Nephron progenitor cell (in vitro differentiated cells): ENCODE measurements at regions not wholly inside any gene's neighbourhood (a gene's known extent, or its start where the extent isn't known, plus 50 kb on each side); places are given as distances from the start of the nearest gene placed in this dataset.

Experiments
- DNase-seq: peaks from one replicate; pipeline ENCODE4 v3.0.0; 2021
- H3K27ac Mint-ChIP-seq: 2 replicates; pipeline ENCODE4 v1.8.0; 2021; ENCODE audit warnings: mild to moderate bottlenecking, moderate library complexity, mixed read lengths
- H3K27me3 Mint-ChIP-seq: 2 replicates; pipeline ENCODE4 v1.8.0; 2021; ENCODE audit warnings: mild to moderate bottlenecking, low read depth, mixed read lengths; ENCODE audit not compliant: poor library complexity
- H3K36me3 Mint-ChIP-seq: 2 replicates; pipeline ENCODE4 v1.8.0; 2021; ENCODE audit warnings: low read depth, mixed read lengths
- H3K4me1 Mint-ChIP-seq: 2 replicates; pipeline ENCODE4 v1.8.0; 2021; ENCODE audit warnings: mixed read lengths
- H3K4me3 Mint-ChIP-seq: 2 replicates; pipeline ENCODE4 v1.8.0; 2021; ENCODE audit warnings: mild to moderate bottlenecking, moderate library complexity, mixed read lengths
- H3K9me3 Mint-ChIP-seq: 2 replicates; pipeline ENCODE4 v1.8.0; 2021; ENCODE audit warnings: mild to moderate bottlenecking, moderate library complexity, mixed read lengths
- TF ChIP-seq, protein P1 (sequence below): fragments of 200-600 bp; sonication (generic); IDR thresholded peaks from 2 replicates; pipeline ENCODE4 v1.5.0; 2021; ENCODE audit warnings: antibody characterized with exemption

DNA sequence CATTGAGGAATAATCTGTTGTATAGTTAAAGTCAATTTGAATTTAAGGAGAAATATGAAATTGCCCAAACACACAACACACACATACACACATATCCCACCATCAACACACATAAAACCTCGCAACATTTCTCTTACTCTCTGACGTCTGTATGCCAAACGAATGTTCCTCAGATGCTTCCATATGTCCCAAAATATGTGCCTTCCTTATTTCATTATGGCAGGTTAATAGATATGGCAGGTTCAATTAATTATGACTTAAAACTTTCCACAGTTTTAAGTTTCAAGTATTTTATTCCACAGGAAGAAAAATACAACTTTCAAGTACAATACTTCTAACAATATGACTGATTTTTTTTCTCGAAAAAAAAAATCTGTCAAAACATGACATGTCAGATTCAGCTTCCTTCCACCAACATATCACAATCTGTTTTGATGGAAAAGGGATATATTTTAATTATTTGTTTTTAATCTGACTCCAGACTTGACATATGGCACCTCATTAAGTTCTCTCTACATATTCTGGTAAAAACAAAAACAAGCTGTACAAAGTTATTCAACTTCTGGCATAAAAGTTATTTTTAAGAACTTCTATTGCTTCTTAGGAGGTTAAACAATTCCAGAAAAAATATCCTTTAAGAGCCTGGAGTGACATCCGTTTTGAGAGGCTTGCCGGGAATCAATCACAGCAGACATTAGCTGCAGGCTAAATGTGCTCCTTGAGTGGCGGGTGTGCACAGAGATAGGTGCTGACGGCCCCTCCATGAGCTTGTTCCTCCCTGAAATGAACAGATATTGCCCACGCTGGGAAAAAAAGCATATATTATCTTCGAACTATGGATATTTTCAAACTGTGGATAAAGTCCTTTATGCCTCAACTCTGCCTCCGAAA is 812.7 kb downstream of the DCDC2C start:
- no peaks in the 10 kb centered on the region for H3K9me3 Mint-ChIP-seq
- DNase-seq, result no peak
- no peak overlapping the region for H3K27ac Mint-ChIP-seq
- H3K36me3 Mint-ChIP-seq, result no peaks in the 10 kb centered on the region
- H3K4me1 Mint-ChIP-seq, result no peaks in the 10 kb centered on the region
- TF ChIP-seq, protein P1, sequence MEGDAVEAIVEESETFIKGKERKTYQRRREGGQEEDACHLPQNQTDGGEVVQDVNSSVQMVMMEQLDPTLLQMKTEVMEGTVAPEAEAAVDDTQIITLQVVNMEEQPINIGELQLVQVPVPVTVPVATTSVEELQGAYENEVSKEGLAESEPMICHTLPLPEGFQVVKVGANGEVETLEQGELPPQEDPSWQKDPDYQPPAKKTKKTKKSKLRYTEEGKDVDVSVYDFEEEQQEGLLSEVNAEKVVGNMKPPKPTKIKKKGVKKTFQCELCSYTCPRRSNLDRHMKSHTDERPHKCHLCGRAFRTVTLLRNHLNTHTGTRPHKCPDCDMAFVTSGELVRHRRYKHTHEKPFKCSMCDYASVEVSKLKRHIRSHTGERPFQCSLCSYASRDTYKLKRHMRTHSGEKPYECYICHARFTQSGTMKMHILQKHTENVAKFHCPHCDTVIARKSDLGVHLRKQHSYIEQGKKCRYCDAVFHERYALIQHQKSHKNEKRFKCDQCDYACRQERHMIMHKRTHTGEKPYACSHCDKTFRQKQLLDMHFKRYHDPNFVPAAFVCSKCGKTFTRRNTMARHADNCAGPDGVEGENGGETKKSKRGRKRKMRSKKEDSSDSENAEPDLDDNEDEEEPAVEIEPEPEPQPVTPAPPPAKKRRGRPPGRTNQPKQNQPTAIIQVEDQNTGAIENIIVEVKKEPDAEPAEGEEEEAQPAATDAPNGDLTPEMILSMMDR, result no peak
- H3K27me3 Mint-ChIP-seq, result peaks cover 9% of the 10 kb centered on the region
- no peak overlapping the region for H3K4me3 Mint-ChIP-seq

DNA sequence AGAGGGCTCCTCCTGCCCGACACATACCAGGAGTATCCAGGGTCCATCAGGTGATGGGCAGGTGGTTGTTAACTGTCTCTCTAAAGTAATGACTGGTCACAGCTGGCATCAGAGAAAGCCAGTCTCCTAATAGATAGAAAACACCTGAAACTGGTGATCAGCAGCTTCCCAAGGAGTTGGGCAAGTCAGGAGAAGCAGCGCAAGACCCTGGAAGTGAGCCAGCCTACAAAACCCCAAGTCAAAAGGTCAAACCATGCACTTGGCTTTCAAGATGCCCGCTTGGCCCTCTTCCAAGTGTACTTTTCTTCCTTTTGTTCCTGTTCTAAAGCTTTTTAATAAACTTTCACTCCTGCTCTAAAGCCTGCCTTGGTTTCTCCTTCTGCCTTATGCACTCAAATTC is 815.2 kb downstream of the DCDC2C start:
- Mint-ChIP-seq H3K27me3 (peaks cover 9% of the 10 kb centered on the region), H3K4me3 (no peak overlapping the region), H3K27ac (no peak overlapping the region), H3K9me3 (no peaks in the 10 kb centered on the region), H3K4me1 (no peaks in the 10 kb centered on the region), H3K36me3 (no peaks in the 10 kb centered on the region)
- no peak for DNase-seq
- TF ChIP-seq, protein P1, result no peak

DNA sequence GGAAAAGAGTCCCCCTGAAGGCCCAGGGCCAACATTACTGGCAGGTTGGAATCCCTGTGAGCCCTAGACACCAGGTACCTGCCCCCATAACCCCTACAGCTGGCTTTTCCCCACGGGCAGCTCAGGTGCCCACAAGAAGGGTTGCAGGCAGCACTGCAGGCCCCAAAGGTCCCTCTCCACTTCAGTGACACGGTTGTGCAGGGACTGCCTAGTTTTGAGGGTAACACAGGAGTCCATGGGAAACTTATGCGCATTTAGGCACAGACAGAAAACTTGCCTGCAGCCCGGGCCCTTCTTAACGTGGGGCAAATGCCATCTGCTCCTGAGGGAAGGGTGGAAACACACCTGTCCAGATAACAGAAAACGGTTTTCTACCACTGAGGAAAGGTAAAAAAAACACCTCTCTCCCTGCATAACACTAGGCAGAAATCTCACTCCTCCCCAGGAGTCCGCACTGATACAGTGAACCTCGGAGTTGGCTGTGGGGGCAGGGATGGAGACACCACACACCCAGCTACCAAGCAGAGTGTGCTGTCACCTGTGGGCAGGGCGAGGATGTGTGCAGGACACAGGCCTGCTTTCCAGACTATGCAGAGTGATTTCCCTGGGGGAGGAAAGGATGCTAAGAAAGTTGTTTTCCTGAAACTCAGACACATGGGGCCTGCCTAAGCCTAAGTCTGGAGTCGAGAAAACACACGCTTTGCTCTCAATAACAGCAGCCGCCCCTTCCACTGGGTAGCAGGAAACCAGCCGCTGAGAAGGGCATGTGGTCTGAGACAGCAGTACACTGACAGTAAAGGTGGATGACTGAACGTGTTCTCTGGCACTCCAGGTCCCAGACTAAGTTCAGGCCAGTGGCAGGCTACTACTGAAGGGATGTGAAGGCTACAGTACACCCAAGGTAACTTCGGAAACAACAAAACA is 819.4 kb downstream of the DCDC2C start:
- Mint-ChIP-seq H3K4me1 (no peaks in the 10 kb centered on the region), H3K4me3 (no peak overlapping the region), H3K27ac (no peak overlapping the region), H3K27me3 (peaks cover 7% of the 10 kb centered on the region), H3K9me3 (no peaks in the 10 kb centered on the region), H3K36me3 (no peaks in the 10 kb centered on the region)
- TF ChIP-seq, protein P1, result no peak
- DNase-seq, result no peak

DNA sequence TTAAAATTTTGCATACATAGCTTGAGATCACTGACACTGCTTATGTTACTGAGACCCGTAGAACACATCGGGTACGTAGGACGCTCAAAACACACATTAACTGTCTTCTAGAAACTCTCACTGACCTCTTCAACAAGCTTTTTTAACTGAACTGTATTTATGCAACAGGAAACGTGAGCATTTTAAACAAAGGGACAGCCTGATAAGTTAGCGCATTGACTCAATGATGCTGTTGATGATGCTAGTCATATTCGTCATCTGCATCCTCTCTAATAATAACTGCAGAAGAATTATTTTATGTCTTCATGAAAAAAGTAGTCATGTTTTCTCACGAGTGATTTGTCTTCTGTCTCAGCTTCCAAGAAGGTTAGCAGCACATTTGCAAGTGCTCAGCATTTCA is 824.0 kb downstream of the DCDC2C start:
- Mint-ChIP-seq H3K4me1 (no peaks in the 10 kb centered on the region), H3K9me3 (no peaks in the 10 kb centered on the region), H3K27me3 (peaks cover 3% of the 10 kb centered on the region), H3K27ac (no peak overlapping the region), H3K4me3 (no peak overlapping the region), H3K36me3 (no peaks in the 10 kb centered on the region)
- TF ChIP-seq, protein P1, result no peak
- no peak for DNase-seq

DNA sequence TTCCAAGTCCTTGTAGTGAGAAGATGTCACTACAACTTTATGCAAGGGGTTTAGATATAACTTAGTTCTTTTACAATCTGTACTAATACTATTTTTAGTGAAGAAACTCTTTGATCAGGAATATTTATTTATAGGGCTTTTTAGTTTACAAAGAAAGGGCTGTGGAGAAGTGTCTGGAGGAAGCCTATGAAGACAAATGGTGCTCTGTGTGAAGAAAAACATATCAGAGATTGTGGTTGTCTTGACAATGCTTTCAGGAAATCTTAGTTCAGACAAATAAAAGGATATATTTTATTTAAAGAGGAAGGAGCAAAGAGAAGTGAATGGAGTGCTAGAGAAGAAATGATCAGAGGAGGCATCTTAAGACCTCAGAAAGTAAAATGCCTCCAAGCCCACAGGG is 824.9 kb downstream of the DCDC2C start:
- TF ChIP-seq, protein P1, result no peak
- H3K36me3 Mint-ChIP-seq, result no peaks in the 10 kb centered on the region
- H3K9me3 Mint-ChIP-seq, result no peaks in the 10 kb centered on the region
- peaks cover 3% of the 10 kb centered on the region for H3K27me3 Mint-ChIP-seq
- H3K4me1 Mint-ChIP-seq, result no peaks in the 10 kb centered on the region
- no peak overlapping the region for H3K27ac Mint-ChIP-seq
- H3K4me3 Mint-ChIP-seq, result no peak overlapping the region
- no peak for DNase-seq
